Renal cortex interstitium (tissue), 11 donors: ENCODE measurements at regions not wholly inside any gene's neighbourhood (a gene's known extent, or its start where the extent isn't known, plus 50 kb on each side); places are given as distances from the start of the nearest gene placed in this dataset.

Experiments used
- DNase-seq, 11 donors: peaks; one replicate each; pipeline ENCODE4 v3.0.0-alpha.2; 2013; ENCODE audit warnings: low read depth in 9 of 11, low spot score in 4 of 11; ENCODE audit errors: extremely low read depth in 1 of 11

- DNase-seq = no peak
These were observed 425.6 kb downstream of the TUSC7 start for GRCh38 chr3:117135207-117135606.

- DNase-seq = no peak
These were observed 426.4 kb downstream of the TUSC7 start for GRCh38 chr3:117136003-117136402.

DNA sequence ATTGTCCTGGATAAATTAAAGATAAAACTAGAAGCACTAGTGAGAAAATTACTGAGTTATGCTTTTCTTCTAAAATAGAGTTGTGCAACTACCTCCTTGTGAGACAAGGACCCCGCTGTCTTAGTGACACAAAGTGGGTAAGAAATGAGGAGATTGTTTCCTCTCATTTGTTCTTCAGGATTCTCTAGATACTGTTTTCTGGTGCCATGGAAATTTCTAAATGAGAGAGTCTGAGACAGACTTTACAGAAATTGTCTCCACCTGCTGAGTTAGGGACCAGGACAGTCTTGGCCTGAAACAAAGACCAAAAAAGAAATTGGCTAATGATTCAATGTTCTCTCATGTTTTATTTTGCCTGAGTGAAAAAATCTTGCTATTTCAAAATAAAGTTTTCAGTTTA, 427.5 kb downstream of the TUSC7 start:
- DNase-seq = no peak

DNA sequence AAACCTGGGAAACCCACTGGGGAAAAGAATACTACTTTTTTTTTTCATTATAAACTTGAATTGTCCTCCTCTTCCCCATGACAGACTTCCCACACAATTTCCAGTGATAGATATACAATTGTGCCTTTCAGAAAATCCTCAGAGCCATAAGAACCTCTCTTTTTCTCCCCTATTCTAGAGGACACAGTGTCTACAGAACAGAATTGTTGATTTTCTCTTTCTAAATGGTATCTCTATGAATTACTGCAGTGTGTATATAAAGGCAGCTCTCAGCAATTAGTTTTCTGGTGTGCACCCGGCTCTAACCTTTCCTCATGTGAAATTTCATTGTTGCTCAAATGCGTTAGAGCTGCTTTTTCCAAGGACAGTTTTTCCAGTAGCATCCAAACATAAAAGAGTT, 430.1 kb downstream of the TUSC7 start:
- DNase-seq = no peak

DNA sequence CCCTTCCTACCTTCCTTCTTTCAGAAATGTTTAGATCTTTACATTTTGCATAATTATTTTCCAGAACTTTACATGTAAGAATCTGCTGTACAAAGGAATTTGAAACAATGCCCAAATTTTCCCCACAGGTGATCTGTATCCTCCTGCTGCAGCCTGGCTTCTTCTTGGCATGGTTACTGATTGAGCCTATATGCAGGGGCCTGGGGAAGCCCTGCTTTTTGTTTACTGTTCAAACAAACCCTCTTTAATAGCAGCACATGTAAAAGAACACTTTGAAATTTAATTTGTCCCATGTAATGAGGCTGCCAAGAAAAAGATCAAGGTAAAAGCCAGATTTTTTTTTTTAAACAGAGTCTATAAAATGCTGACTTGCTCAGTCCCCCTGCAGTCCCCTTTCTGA, 432.2 kb downstream of the TUSC7 start:
- no peak for DNase-seq

DNA sequence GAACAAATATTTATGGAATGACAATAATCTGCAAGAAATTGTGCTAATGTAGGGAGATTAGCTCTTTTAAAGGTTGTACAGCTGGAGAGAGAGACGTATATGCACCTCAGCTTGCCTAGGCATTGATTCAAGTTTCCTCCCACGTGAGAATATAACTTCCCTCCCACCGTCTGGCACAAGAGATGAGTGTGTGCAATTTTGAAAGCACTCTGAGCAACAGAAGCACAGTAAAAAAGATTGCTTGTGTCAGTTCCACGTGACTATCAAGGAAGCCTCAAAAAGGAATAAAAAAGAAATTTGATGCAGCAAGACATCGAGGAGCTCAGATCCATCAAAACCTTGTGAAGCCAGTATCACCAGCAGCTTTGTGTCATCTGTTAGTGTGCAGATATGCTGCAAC, 435.3 kb downstream of the TUSC7 start:
- DNase-seq = no peak

- no peak for DNase-seq
These were observed 436.1 kb downstream of the TUSC7 start for GRCh38 chr3:117145677-117146076.

- no peak for DNase-seq
These were observed 437.0 kb downstream of the TUSC7 start for GRCh38 chr3:117146571-117146970.

GRCh38 chr3:117149584-117149983, 440.0 kb downstream of the TUSC7 start:
- no peak for DNase-seq

GRCh38 chr3:117150628-117151027, 441.0 kb downstream of the TUSC7 start:
- DNase-seq = no peak

- DNase-seq = no peak
These were observed 450.6 kb downstream of the TUSC7 start for GRCh38 chr3:117160176-117160575.

DNA sequence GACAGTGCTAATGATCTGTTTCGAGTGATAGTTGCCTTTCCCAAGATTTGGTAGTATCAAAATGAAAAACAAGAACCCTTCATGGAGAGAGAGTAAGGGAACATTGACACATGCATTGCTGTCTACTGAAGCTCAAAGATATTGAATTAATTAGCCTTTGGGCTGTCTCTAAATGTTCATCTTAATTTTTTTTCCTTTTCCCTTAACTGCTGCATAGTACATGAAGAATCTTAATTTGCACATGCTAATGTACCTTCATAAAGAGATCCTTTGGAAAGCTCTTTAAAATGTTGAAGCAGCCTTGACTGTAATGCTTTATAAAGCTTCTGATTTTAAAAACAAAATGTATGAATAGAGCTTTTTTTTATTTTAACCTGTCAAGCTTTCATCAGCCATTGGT, 452.2 kb downstream of the TUSC7 start:
- no peak for DNase-seq

- DNase-seq = no peak
These were observed 455.6 kb downstream of the TUSC7 start for GRCh38 chr3:117165176-117165575.

GRCh38 chr3:117165601-117166051, 456.0 kb downstream of the TUSC7 start:
- no peak for DNase-seq

GRCh38 chr3:117168896-117169295, 459.3 kb downstream of the TUSC7 start:
- DNase-seq = no peak

GRCh38 chr3:117170094-117170493, 460.5 kb downstream of the TUSC7 start:
- no peak for DNase-seq

DNA sequence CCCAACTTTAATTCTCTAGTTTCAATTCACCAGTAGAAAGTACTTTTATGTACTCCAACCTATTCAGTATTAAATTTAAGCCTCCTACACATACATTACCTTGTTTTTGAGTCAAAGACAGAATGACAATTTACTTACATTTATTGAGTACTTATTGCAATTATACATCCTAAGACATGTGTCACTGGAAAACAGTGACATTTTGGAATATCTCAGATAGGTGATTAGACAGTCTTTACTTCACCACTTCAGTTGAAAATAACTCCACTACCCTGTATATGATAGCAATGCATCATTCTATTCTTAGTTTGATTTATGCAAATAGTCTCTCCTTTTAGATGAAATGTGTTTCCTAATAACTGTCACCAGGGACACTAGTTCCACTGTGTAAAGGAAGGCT, 461.5 kb downstream of the TUSC7 start:
- DNase-seq = no peak

DNA sequence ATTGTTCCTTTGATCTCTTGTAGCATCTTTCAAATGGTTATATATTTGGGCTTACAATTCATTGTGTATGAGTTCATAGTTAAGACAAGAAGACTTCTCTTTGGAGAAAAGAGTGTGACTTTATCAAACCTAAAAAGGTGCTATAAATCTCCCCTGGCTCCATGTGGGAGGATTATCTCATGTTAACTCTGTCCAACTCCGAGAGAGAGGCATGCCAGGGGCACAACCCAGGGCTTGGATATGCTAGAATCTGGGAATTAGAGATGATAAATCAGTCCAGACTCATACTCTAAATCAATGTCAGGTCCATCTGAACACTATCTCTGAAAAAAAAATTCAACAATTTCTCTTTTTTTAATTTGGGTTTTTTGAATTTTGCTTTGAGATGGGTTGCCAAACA, 462.8 kb downstream of the TUSC7 start:
- DNase-seq = peak in 5 of 11 donors; percentile 6 to 30 (median 20)

DNA sequence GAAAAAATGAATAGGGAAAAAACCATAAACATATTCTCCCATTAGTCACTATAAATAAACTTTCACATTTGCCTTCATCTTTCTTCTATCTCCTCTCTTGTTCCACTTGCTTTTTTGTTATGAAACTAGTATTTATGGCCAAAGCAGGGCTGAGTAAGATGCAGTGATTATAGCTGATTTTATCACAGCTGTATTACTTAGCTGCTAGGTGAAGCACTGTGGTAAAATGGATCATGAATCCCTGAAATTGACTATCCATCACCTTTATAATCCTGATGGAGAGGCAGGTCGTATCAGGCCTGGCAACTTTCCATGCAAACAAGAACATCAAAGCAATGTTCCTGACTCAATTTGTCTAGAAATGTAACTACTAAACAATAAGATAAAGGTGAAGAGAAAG, 471.6 kb downstream of the TUSC7 start:
- no peak for DNase-seq

DNA sequence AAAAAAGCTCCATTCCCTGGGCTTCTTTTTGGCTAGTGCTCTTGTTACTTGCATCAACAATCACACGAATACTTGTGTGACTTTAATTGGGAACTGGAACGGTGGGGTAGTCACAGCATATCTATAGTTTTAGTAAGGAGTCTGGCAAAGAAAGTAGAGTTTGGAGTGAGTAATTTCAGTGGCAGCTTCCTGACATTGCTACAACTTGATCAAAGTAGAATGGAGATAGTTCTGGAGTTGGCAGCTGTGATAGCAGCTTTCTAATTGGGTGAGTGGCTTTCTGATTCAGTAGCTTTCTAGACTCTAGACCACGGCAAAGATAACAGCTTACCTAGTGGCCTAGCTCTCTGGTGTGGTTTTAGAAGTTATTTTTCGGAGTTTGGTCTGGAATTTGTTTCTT, 475.0 kb downstream of the TUSC7 start:
- DNase-seq = no peak

GRCh38 chr3:117191245-117191644, 481.7 kb downstream of the TUSC7 start:
- no peak for DNase-seq

GRCh38 chr3:117192888-117193287, 483.3 kb downstream of the TUSC7 start:
- DNase-seq = no peak
